ENCODE measurements at regions not wholly inside any gene's neighbourhood (a gene's known extent, or its start where the extent isn't known, plus 50 kb on each side); places are given as distances from the start of the nearest gene placed in this dataset.

DNA sequence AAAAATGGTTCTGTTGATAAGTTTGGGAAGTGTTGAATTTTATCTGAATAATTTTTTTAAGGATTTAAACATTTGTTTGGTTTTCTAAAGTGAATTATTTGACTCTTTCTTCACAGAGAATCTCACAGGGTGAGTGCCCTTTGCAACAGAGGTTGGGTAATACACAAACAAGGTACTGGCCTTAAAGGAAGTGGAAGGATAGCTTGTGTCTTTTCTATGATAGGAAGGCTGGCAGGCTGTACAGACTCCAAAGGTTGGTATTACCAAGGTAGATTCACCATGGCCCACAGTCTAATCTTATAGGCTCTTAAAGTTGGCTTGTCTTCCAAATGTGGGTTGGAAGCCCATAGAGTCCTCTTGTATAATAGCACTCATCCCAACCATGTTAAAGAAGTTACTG is 311.5 kb downstream of the SV2B start:
- Mint-ChIP-seq H3K27ac (no peak overlapping the region), H3K4me3 (no peak overlapping the region), H3K9me3 (no peaks in the 10 kb centered on the region), H3K36me3 (ENCODE audit: low read depth) (no peaks in the 10 kb centered on the region), H3K27me3 (ENCODE audit: insufficient read depth, low read depth, poor library complexity) (peaks cover 3% of the 10 kb centered on the region), H3K4me1 (peaks cover 4% of the 10 kb centered on the region; the same call in 1 of the 3 replicates)
- Histone ChIP-seq H4K20me1 (replicated peaks; ENCODE audit: insufficient read depth) (no peaks in the 10 kb centered on the region), H3F3A (replicated peaks; ENCODE audit: low read depth) (no peaks in the 10 kb centered on the region), H3K4me2 (no peak overlapping the region), H3K36me3 (ENCODE audit: insufficient read depth) (no peaks in the 10 kb centered on the region), H3K27me3 (ENCODE audit: insufficient read depth) (no peaks in the 10 kb centered on the region), H2AFZ (no peak overlapping the region), H3K4me1 (ENCODE audit: insufficient read depth) (no peaks in the 10 kb centered on the region), H3K27ac (ENCODE audit: low read depth) (no peak overlapping the region), H3K79me2 (replicated peaks; ENCODE audit: insufficient read depth) (no peaks in the 10 kb centered on the region), H3K4me3 (no peak overlapping the region), H3K9me2 (ENCODE audit: insufficient read depth) (no peaks in the 10 kb centered on the region)
- no peak for DNase-seq (ENCODE audit: low spot score)
- TF ChIP-seq JUNB (IDR thresholded peaks at IDR 0.05; ENCODE audit: unreplicated experiment), result no peak
- TF ChIP-seq, protein P1, sequence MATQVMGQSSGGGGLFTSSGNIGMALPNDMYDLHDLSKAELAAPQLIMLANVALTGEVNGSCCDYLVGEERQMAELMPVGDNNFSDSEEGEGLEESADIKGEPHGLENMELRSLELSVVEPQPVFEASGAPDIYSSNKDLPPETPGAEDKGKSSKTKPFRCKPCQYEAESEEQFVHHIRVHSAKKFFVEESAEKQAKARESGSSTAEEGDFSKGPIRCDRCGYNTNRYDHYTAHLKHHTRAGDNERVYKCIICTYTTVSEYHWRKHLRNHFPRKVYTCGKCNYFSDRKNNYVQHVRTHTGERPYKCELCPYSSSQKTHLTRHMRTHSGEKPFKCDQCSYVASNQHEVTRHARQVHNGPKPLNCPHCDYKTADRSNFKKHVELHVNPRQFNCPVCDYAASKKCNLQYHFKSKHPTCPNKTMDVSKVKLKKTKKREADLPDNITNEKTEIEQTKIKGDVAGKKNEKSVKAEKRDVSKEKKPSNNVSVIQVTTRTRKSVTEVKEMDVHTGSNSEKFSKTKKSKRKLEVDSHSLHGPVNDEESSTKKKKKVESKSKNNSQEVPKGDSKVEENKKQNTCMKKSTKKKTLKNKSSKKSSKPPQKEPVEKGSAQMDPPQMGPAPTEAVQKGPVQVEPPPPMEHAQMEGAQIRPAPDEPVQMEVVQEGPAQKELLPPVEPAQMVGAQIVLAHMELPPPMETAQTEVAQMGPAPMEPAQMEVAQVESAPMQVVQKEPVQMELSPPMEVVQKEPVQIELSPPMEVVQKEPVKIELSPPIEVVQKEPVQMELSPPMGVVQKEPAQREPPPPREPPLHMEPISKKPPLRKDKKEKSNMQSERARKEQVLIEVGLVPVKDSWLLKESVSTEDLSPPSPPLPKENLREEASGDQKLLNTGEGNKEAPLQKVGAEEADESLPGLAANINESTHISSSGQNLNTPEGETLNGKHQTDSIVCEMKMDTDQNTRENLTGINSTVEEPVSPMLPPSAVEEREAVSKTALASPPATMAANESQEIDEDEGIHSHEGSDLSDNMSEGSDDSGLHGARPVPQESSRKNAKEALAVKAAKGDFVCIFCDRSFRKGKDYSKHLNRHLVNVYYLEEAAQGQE (IDR thresholded peaks at IDR 0.05; ENCODE audit: unreplicated experiment), result no peak
- no peak for ATAC-seq

DNA sequence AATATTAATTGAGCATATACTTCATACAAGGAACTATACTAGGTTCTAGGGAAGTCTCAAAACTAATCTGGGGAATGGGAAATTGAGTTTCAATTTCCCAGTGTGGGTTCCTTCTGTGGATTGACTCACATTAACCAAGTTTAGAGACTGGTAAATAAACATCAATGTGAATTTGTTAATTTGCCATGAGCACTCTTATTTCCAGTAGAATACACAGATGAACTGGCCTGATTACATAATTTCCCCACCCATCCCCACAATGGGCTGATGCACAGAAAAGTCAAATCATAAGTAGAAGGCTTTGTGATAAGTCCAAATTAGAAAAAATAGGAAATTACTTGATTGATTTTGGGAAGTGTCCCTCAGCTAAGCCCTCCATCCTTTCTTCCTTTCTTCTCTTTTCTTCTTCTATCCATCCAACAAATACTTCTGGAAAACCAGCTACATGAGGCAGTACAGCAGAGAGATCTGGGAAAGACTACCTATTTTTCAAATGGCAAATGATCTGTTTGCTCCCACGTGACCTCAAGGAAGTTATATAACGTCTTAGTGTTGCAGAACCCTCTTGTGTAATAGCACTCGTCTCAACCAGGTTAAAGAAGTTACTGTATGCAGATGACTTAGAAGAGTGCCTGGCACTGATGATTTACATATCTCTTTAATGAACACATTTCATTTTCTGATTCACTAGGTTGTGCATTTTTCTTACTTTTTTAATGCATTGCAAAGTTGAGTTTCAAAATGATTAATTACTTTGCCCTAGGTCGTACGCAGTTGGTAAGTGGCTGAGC is 312.3 kb downstream of the SV2B start:
- no peaks in the 10 kb centered on the region for H3K27me3 ChIP-seq (ENCODE audit: insufficient read depth)
- no peak overlapping the region for H3K27ac ChIP-seq (ENCODE audit: low read depth)
- no peaks in the 10 kb centered on the region for H3K4me1 ChIP-seq (ENCODE audit: insufficient read depth)
- Mint-ChIP-seq H3K4me1 (peaks cover under 1% of the 10 kb centered on the region; the same call in 1 of the 3 replicates), H3K4me3 (no peak overlapping the region), H3K27ac (no peak overlapping the region), H3K36me3 (ENCODE audit: low read depth) (no peaks in the 10 kb centered on the region), H3K9me3 (no peaks in the 10 kb centered on the region), H3K27me3 (ENCODE audit: insufficient read depth, low read depth, poor library complexity) (peaks cover 3% of the 10 kb centered on the region)
- no peaks in the 10 kb centered on the region for H3K36me3 ChIP-seq (ENCODE audit: insufficient read depth)
- H3K79me2 ChIP-seq (replicated peaks; ENCODE audit: insufficient read depth), result no peaks in the 10 kb centered on the region
- H3F3A ChIP-seq (replicated peaks; ENCODE audit: low read depth), result no peaks in the 10 kb centered on the region
- DNase-seq (ENCODE audit: low spot score) (no peak), ATAC-seq (no peak)
- H4K20me1 ChIP-seq (replicated peaks; ENCODE audit: insufficient read depth), result no peaks in the 10 kb centered on the region
- H3K4me2 ChIP-seq, result no peak overlapping the region
- no peaks in the 10 kb centered on the region for H3K9me2 ChIP-seq (ENCODE audit: insufficient read depth)
- no peak overlapping the region for H2AFZ ChIP-seq
- no peak overlapping the region for H3K4me3 ChIP-seq
- TF ChIP-seq ZNF114 (CRISPR knock-in tag; IDR thresholded peaks at IDR 0.05) (no peak), CREB1 (CRISPR knock-in tag; IDR thresholded peaks at IDR 0.05; ENCODE audit: low read depth) (no peak), NANOG (IDR thresholded peaks at IDR 0.05; ENCODE audit: borderline replicate concordance) (no peak)
- TF ChIP-seq, protein P2, sequence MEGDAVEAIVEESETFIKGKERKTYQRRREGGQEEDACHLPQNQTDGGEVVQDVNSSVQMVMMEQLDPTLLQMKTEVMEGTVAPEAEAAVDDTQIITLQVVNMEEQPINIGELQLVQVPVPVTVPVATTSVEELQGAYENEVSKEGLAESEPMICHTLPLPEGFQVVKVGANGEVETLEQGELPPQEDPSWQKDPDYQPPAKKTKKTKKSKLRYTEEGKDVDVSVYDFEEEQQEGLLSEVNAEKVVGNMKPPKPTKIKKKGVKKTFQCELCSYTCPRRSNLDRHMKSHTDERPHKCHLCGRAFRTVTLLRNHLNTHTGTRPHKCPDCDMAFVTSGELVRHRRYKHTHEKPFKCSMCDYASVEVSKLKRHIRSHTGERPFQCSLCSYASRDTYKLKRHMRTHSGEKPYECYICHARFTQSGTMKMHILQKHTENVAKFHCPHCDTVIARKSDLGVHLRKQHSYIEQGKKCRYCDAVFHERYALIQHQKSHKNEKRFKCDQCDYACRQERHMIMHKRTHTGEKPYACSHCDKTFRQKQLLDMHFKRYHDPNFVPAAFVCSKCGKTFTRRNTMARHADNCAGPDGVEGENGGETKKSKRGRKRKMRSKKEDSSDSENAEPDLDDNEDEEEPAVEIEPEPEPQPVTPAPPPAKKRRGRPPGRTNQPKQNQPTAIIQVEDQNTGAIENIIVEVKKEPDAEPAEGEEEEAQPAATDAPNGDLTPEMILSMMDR (conservative IDR thresholded peaks at IDR 0.05; ENCODE audit: low read depth in 2 of 2), result no peak
- TF ChIP-seq, protein P1 (IDR thresholded peaks at IDR 0.05; ENCODE audit: unreplicated experiment), result no peak
- TF ChIP-seq, protein P3, sequence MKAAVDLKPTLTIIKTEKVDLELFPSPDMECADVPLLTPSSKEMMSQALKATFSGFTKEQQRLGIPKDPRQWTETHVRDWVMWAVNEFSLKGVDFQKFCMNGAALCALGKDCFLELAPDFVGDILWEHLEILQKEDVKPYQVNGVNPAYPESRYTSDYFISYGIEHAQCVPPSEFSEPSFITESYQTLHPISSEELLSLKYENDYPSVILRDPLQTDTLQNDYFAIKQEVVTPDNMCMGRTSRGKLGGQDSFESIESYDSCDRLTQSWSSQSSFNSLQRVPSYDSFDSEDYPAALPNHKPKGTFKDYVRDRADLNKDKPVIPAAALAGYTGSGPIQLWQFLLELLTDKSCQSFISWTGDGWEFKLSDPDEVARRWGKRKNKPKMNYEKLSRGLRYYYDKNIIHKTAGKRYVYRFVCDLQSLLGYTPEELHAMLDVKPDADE (IDR thresholded peaks at IDR 0.05), result no peak
